NCI-H1048 (cell line): ENCODE measurements at regions not wholly inside any gene's neighbourhood (a gene's known extent, or its start where the extent isn't known, plus 50 kb on each side); places are given as distances from the start of the nearest gene placed in this dataset.
A peak's percentile ranks its signal among the peaks of the same experiment; 100 is the strongest.
"Not testable (repeated sequence)": the region's sequence is repeated elsewhere in the genome, so short reads cannot be mapped to it uniquely, and the experiment has no call there.

ENCODE experiments used
- DNase-seq: peaks from one replicate; lab custom pipeline; 2025; lab: John Stamatoyannopoulos, UW

DNA sequence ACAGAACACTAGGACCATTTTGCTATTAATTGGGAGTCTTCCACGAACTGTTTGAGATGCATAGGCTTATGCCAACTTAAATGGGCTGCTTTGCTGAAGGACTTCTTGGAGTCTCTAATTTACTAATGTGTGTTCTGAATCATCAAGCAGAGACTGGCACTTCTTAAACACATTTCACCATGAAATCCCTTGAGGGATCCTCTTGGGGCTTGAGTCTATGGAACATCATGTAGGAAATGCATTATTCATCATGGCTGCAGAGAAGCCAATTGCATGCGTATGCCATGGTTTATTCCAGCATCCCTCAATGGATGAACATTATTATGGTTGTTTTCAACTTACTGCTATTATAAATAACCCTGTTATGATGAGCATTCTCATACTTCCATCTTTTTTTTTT lies 73.4 kb downstream of the FGD2 start:
- DNase-seq, result no peak

- no peak for DNase-seq
Observed at GRCh38 chr6:37081042-37081607, 75.7 kb downstream of the FGD2 start.

GRCh38 chr6:37082390-37083130 lies 77.1 kb downstream of the FGD2 start:
- DNase-seq, result no peak

GRCh38 chr6:37083243-37084138 lies 78.0 kb downstream of the FGD2 start:
- DNase-seq, result no peak

DNA sequence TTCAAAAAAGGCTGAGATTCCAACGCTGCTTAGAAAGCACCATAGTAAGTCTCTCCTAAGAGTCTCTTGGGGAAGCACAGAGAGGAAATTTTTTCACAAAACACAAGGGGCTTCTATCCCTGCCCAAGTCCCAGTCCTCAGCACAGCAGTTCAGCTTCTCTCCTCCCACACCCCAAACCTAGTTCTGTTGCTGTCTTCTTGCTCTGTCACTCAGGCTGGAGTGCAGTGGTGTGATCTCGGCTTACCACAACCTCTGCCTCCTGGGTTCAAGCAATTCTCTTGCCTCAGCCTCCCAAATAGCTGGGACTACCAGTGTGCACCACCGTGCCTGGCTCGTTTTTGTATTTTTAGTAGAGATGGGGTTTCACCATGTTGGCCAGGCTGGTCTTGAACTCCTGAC lies 79.2 kb downstream of the FGD2 start:
- DNase-seq, result not testable (repeated sequence)

GRCh38 chr6:37085198-37085597 lies 79.7 kb downstream of the FGD2 start:
- no peak for DNase-seq

DNA sequence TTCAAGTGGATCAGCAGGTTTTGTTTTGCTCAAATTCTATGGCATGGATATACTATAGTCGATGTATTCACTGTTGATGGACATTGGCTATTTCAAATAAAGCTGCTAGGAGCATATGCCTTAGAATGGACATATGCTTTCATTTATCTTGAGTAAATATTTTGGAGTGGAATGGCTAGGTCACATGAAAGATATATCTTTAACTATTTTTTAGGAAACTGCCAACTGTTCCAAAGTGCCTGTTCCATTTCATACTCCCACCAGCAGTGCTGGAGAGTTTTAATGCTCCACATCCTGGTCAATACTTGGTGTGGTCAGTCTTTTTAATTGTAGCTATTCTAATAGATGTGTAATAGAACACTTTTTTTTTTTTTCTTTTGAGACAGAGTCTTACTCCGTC lies 81.1 kb upstream of the PIM1 start:
- DNase-seq, result no peak

- DNase-seq, result no peak
Observed at GRCh38 chr6:37089783-37090182, 80.2 kb upstream of the PIM1 start.

DNA sequence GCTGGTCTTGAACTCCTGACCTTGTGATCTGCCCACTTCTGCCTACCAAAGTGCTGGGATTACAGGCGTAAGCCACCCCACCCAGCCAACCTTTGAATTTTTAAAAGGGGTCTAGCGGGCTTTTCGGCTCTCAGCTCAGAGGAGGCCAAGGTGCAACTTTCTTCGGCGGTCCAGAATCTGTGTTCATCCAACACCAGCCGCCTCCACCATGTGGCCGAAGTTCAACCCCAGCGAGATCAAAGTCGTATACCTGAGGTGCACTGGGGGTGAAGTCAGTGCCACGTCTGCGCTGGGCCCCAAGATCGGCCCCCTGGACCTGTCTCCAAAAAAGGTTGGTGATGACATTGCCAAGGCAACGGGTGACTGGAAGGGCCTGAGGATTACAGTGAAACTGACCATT lies 78.8 kb upstream of the PIM1 start:
- not testable (repeated sequence) for DNase-seq

- DNase-seq, result not testable (repeated sequence)
Observed at GRCh38 chr6:37091586-37091985, 78.4 kb upstream of the PIM1 start.

- DNase-seq, result no peak
Observed at GRCh38 chr6:37092923-37093727, 76.8 kb upstream of the PIM1 start.

GRCh38 chr6:37093728-37094069 lies 76.3 kb upstream of the PIM1 start:
- DNase-seq, result no peak

DNA sequence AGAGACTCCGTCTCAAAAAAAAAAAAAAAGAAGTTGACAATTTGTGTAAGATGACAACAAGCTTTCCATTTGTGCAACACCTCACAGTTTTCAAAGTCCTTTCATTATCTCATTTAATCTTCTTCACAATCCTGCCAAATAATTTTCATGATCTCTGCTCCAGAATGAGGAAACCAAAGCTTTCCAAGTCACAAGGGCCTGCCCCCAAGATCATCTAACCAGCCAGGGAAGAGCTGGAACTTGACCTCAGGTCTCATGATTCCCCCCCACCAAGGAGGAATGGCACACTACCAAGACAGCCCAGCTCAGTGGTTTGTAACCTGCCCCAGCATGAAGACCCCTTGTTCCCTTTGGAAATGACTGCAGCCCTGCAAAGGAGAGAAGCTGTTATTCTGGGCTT lies 74.0 kb upstream of the PIM1 start:
- no peak for DNase-seq

- DNase-seq, result no peak
Observed at GRCh38 chr6:37097335-37097734, 72.6 kb upstream of the PIM1 start.

GRCh38 chr6:37099442-37099841 lies 70.5 kb upstream of the PIM1 start:
- DNase-seq, result no peak

DNA sequence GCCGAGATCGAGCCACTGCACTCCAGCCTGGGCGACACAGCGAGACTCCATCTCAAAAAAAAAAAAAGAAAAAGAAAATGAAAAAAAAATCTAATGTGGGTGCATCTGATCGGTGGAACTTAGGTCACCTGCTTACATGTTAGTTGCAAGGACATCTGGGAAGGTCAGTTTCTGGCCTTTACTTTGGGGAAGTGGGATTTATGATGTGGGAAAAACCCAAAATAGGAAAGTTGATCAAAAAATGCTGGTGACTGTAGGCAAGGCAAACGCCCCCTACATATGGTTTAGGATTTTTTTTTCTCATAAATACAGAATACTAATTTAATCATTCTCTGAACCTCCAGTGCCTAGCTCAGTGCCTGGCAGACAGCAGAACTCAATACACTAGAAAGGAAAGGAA lies 69.2 kb upstream of the PIM1 start:
- no peak for DNase-seq

- no peak for DNase-seq
Observed at GRCh38 chr6:37101991-37102298, 68.0 kb upstream of the PIM1 start.

DNA sequence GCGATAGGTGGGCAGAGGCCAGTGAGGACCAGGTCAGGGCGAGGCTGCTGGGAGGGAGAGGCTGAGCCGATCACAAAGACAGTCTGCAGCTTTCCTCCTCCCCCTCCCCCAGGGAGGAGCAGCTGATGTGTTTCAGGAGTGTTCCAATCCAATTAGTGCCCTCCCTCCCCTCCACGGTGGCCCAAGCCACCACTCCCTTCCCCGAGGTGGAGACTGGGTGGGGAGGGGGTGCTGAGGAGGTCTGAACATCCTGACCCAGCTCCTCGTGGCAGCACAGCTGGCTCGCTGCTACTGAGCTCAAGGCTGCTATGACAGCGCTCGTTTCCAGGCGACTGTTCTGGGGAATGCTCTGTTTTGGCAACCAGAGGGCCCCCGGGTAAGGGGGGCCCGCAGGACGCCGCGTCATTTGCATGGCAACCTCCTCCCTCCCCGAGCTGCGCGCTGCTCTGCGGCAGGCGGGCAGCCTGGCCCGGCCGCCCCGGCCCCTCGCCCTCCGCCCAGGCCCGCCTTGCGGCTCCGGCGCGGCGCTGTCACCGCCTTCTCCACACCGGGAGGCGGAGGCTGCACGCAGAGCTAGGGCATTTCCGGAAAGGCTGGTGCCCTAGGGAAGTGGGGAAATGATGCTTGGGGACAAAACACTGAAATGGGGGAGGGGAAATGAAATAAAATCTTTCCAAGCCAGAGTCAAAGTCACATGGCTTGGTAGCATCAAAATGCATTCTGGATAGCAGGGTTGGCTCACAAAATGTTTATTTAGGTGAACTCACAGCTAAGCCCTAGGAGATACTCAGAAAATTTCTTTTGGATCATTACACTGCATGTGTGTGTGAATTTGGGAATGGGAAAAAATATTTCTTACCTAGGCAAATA lies 67.4 kb upstream of the PIM1 start:
- peak; percentile 57 for DNase-seq

GRCh38 chr6:37103169-37104039 lies 66.5 kb upstream of the PIM1 start:
- DNase-seq, result no peak

GRCh38 chr6:37104824-37105147 lies 65.2 kb upstream of the PIM1 start:
- no peak for DNase-seq
